Trophoblast cell (in vitro differentiated cells and primary cell): ENCODE measurements at regions not wholly inside any gene's neighbourhood (a gene's known extent, or its start where the extent isn't known, plus 50 kb on each side); places are given as distances from the start of the nearest gene placed in this dataset.

Experiments used
- DNase-seq, 2 donors: peaks; one replicate each; pipeline ENCODE4 v3.0.0-alpha.2; 2016
- H2AFZ ChIP-seq: 2 replicates; pipeline ENCODE4 v1.6.1; 2013; ENCODE audit warnings: low read length, moderate library complexity, mild to moderate bottlenecking; ENCODE audit not compliant: insufficient read depth, poor library complexity
- H2AK5ac ChIP-seq: 2 replicates; pipeline ENCODE4 v1.6.1; 2013; ENCODE audit warnings: mild to moderate bottlenecking, low read length
- H2BK120ac ChIP-seq: 2 replicates; pipeline ENCODE4 v1.6.1; 2013; ENCODE audit warnings: low read length, mild to moderate bottlenecking, moderate library complexity; ENCODE audit not compliant: insufficient read depth, poor library complexity
- H2BK12ac ChIP-seq: 2 replicates; pipeline ENCODE4 v1.6.1; 2013; ENCODE audit warnings: mild to moderate bottlenecking, low read length, moderate library complexity
- H2BK5ac ChIP-seq: 2 replicates; pipeline ENCODE4 v1.6.1; 2013; ENCODE audit warnings: low read length, low read depth, moderate library complexity, mild to moderate bottlenecking; ENCODE audit not compliant: poor library complexity
- H3K14ac ChIP-seq: 2 replicates; pipeline ENCODE4 v1.6.1; 2013; ENCODE audit warnings: mild to moderate bottlenecking, low read length
- H3K18ac ChIP-seq: 2 replicates; pipeline ENCODE4 v1.6.1; 2013; ENCODE audit warnings: mild to moderate bottlenecking, low read length
- H3K23ac ChIP-seq: 2 replicates; pipeline ENCODE4 v1.6.1; 2013; ENCODE audit warnings: low read length
- H3K27ac ChIP-seq: 2 replicates; pipeline ENCODE4 v1.5.1; 2013; ENCODE audit warnings: low read depth, mild to moderate bottlenecking, inconsistent platforms, low read length, moderate library complexity
- H3K27me3 ChIP-seq: 2 replicates; pipeline ENCODE4 v1.6.1; 2013; ENCODE audit warnings: inconsistent platforms, mild to moderate bottlenecking, low read length, moderate library complexity; ENCODE audit not compliant: insufficient read depth
- H3K36me3 ChIP-seq, 2 experiments: 1 replicate in 1 of 2; 2 replicates in 1 of 2; pipeline ENCODE4 v1.6.1; 2013; ENCODE audit warnings: low read length in 2 of 2, mild to moderate bottlenecking in 2 of 2, moderate library complexity in 1 of 2; ENCODE audit not compliant: insufficient read depth in 2 of 2, control insufficient read depth in 1 of 2
- H3K4ac ChIP-seq: 2 replicates; pipeline ENCODE4 v1.6.1; 2013; ENCODE audit warnings: low read depth, mild to moderate bottlenecking, low read length, moderate library complexity
- H3K4me1 ChIP-seq, 2 experiments: 1 replicate in 1 of 2; 2 replicates in 1 of 2; pipeline ENCODE4 v1.6.1; 2013; ENCODE audit warnings: low read length in 2 of 2, mild to moderate bottlenecking in 2 of 2, moderate library complexity in 1 of 2; ENCODE audit not compliant: insufficient read depth in 2 of 2, control insufficient read depth in 1 of 2
- H3K4me2 ChIP-seq: 2 replicates; pipeline ENCODE4 v1.6.1; 2013; ENCODE audit warnings: inconsistent platforms, mild to moderate bottlenecking, low read length, moderate library complexity
- H3K4me3 ChIP-seq: 2 replicates; pipeline ENCODE4 v1.5.1; 2013; ENCODE audit warnings: mild to moderate bottlenecking, low read depth, low read length, inconsistent platforms
- H3K79me1 ChIP-seq: one replicate; pipeline ENCODE4 v1.6.1; 2013; ENCODE audit warnings: low read length
- H3K79me2 ChIP-seq: 2 replicates; pipeline ENCODE4 v1.6.1; 2013; ENCODE audit warnings: low read length, mild to moderate bottlenecking; ENCODE audit not compliant: control insufficient read depth, insufficient read depth, poor library complexity
- H3K9ac ChIP-seq: 2 replicates; pipeline ENCODE4 v1.6.1; 2013; ENCODE audit warnings: mild to moderate bottlenecking, low read length
- H3K9me3 ChIP-seq: 2 replicates; pipeline ENCODE4 v1.6.1; 2013; ENCODE audit warnings: low read depth, mild to moderate bottlenecking, control low read depth, inconsistent platforms, low read length; ENCODE audit not compliant: insufficient read depth
- H4K12ac ChIP-seq: 2 replicates; pipeline ENCODE4 v1.6.1; 2013; ENCODE audit warnings: low read depth, mild to moderate bottlenecking, low read length, moderate library complexity
- H4K8ac ChIP-seq: 2 replicates; pipeline ENCODE4 v1.6.1; 2013; ENCODE audit warnings: low read depth, mild to moderate bottlenecking, low read length, moderate library complexity
- H4K91ac ChIP-seq: one replicate; pipeline ENCODE4 v1.6.1; 2013; ENCODE audit warnings: low read depth, mild to moderate bottlenecking, low read length, moderate library complexity
- WGBS: extraction: QIAGEN DNeasy Blood & Tissue Kit; methylation state at CpG from one replicate; pipeline ENCODE4 v1.1.7; 2013; ENCODE audit warnings: missing lambda C conversion rate; ENCODE audit not compliant: insufficient read length, insufficient coverage; ENCODE audit errors: extremely low coverage; 5-methylcytosine and 5-hydroxymethylcytosine counted together

GRCh38 chr6:14661691-14662090 is 544.1 kb downstream of the CD83 start:
- no peak overlapping the region for H3K4ac ChIP-seq
- H3K36me3 ChIP-seq, result no peaks in the 10 kb centered on the region
- DNase-seq, result no peak
- WGBS, result no CpG with 5 or more reads among the region's 3 CpGs
- no peak overlapping the region for H2BK12ac ChIP-seq
- no peak overlapping the region for H2AFZ ChIP-seq
- no peak overlapping the region for H3K4me3 ChIP-seq
- H3K27ac ChIP-seq, result no peak overlapping the region
- no peak overlapping the region for H4K12ac ChIP-seq
- H2BK120ac ChIP-seq, result no peak overlapping the region
- no peaks in the 10 kb centered on the region for H3K79me2 ChIP-seq
- no peak overlapping the region for H2BK5ac ChIP-seq
- H4K91ac ChIP-seq, result no peak overlapping the region
- H3K9ac ChIP-seq, result no peak overlapping the region
- H3K14ac ChIP-seq, result no peak overlapping the region
- no peak overlapping the region for H3K4me2 ChIP-seq
- no peak overlapping the region for H3K23ac ChIP-seq
- H3K27me3 ChIP-seq, result no peaks in the 10 kb centered on the region
- H3K79me1 ChIP-seq, result no peaks in the 10 kb centered on the region
- no peak overlapping the region for H4K8ac ChIP-seq
- no peak overlapping the region for H3K18ac ChIP-seq
- H2AK5ac ChIP-seq, result no peak overlapping the region
- peaks cover 12 to 17% of the 10 kb centered on the region in 2 experiments for H3K4me1 ChIP-seq
- H3K9me3 ChIP-seq, result no peaks in the 10 kb centered on the region

- Histone ChIP-seq H2AK5ac (no peak overlapping the region), H3K4me2 (no peak overlapping the region), H3K23ac (no peak overlapping the region), H2BK12ac (no peak overlapping the region), H3K4ac (no peak overlapping the region), H3K9me3 (no peaks in the 10 kb centered on the region), H4K12ac (no peak overlapping the region), H2AFZ (no peak overlapping the region), H3K9ac (no peak overlapping the region), H3K4me1 (peaks cover 9 to 12% of the 10 kb centered on the region in 2 experiments), H3K36me3 (no peaks in the 10 kb centered on the region), H3K18ac (no peak overlapping the region), H3K79me1 (no peaks in the 10 kb centered on the region), H3K14ac (no peak overlapping the region), H4K91ac (no peak overlapping the region), H3K4me3 (no peak overlapping the region), H3K79me2 (no peaks in the 10 kb centered on the region), H2BK5ac (no peak overlapping the region), H3K27me3 (no peaks in the 10 kb centered on the region), H2BK120ac (no peak overlapping the region), H3K27ac (no peak overlapping the region), H4K8ac (no peak overlapping the region)
- 100% methylated on average over 1 of the region's 6 CpGs for WGBS
- no peak for DNase-seq
Observed at GRCh38 chr6:14664112-14664601, 546.6 kb downstream of the CD83 start.

- H3K4me3 ChIP-seq, result no peak overlapping the region
- H3K9me3 ChIP-seq, result no peaks in the 10 kb centered on the region
- no peak overlapping the region for H3K27ac ChIP-seq
- H3K4me2 ChIP-seq, result no peak overlapping the region
- H4K8ac ChIP-seq, result no peak overlapping the region
- WGBS, result no CpG with 5 or more reads among the region's 11 CpGs
- H3K4ac ChIP-seq, result no peak overlapping the region
- no peak overlapping the region for H2BK12ac ChIP-seq
- H3K9ac ChIP-seq, result no peak overlapping the region
- no peak overlapping the region for H2AFZ ChIP-seq
- DNase-seq, result peak; percentile 21 to 66
- H3K79me1 ChIP-seq, result no peaks in the 10 kb centered on the region
- H2AK5ac ChIP-seq, result no peak overlapping the region
- H3K36me3 ChIP-seq, result no peaks in the 10 kb centered on the region
- H4K91ac ChIP-seq, result no peak overlapping the region
- H3K14ac ChIP-seq, result no peak overlapping the region
- no peak overlapping the region for H3K18ac ChIP-seq
- peaks cover 9 to 10% of the 10 kb centered on the region in 2 experiments for H3K4me1 ChIP-seq
- no peak overlapping the region for H2BK120ac ChIP-seq
- H4K12ac ChIP-seq, result no peak overlapping the region
- no peak overlapping the region for H2BK5ac ChIP-seq
- H3K23ac ChIP-seq, result no peak overlapping the region
- H3K27me3 ChIP-seq, result no peaks in the 10 kb centered on the region
- no peaks in the 10 kb centered on the region for H3K79me2 ChIP-seq
Observed at GRCh38 chr6:14664621-14665315, 547.2 kb downstream of the CD83 start.

- no peak overlapping the region for H2BK120ac ChIP-seq
- H2AK5ac ChIP-seq, result no peak overlapping the region
- H3K79me2 ChIP-seq, result no peaks in the 10 kb centered on the region
- H4K91ac ChIP-seq, result no peak overlapping the region
- no peaks in the 10 kb centered on the region for H3K36me3 ChIP-seq
- no peak overlapping the region for H3K18ac ChIP-seq
- no peak overlapping the region for H2BK12ac ChIP-seq
- no CpG with 5 or more reads among the region's 11 CpGs for WGBS
- H3K14ac ChIP-seq, result no peak overlapping the region
- no peak overlapping the region for H2AFZ ChIP-seq
- no peaks in the 10 kb centered on the region for H3K27me3 ChIP-seq
- H3K79me1 ChIP-seq, result no peaks in the 10 kb centered on the region
- H3K4ac ChIP-seq, result no peak overlapping the region
- no peak overlapping the region for H3K23ac ChIP-seq
- no peak overlapping the region for H3K9ac ChIP-seq
- no peak overlapping the region for H2BK5ac ChIP-seq
- H3K27ac ChIP-seq, result no peak overlapping the region
- no peak overlapping the region for H4K8ac ChIP-seq
- no peak overlapping the region for H4K12ac ChIP-seq
- H3K4me1 ChIP-seq, result peaks cover 9 to 10% of the 10 kb centered on the region in 2 experiments
- H3K4me3 ChIP-seq, result no peak overlapping the region
- no peaks in the 10 kb centered on the region for H3K9me3 ChIP-seq
- H3K4me2 ChIP-seq, result no peak overlapping the region
- peak; percentile 81 to 89 for DNase-seq
Observed at GRCh38 chr6:14665827-14666724, 548.5 kb downstream of the CD83 start.
